WTC11 (cell line): ENCODE measurements at regions not wholly inside any gene's neighbourhood (a gene's known extent, or its start where the extent isn't known, plus 50 kb on each side); places are given as distances from the start of the nearest gene placed in this dataset.

Source experiments
- ATAC-seq: fragments of 200-7000 bp; cut with Tn5 transposase; 2 replicates; pipeline ENCODE4 v1.10.0; 2021; ENCODE audit warnings: mild to moderate bottlenecking, moderate library complexity
- CTCF ChIA-PET: fragments of 300-600 bp; sonication (Branson Sonifier 250); formaldehyde crosslinking; loops from one replicate; lab custom pipeline; 2021; ENCODE audit warnings: antibody characterized with exemption; lab: Charles Lee
- POLR2A ChIA-PET: fragments of 350-600 bp; sonication (Branson Sonifier 250); formaldehyde crosslinking; loops from one replicate; lab custom pipeline; 2021; ENCODE audit warnings: antibody characterized with exemption; lab: Charles Lee
- DNase-seq: peaks from one replicate; pipeline ENCODE4 v3.0.0; 2021; ENCODE audit warnings: low spot score
- H3K27ac Mint-ChIP-seq: 2 replicates; pipeline ENCODE4 v1.8.0; 2021; ENCODE audit warnings: mixed read lengths
- H3K27me3 Mint-ChIP-seq: 2 replicates; pipeline ENCODE4 v1.8.0; 2021; ENCODE audit warnings: low read depth, mild to moderate bottlenecking, moderate library complexity, mixed read lengths
- H3K36me3 Mint-ChIP-seq: 2 replicates; pipeline ENCODE4 v1.8.0; 2021; ENCODE audit warnings: mixed read lengths
- H3K4me1 Mint-ChIP-seq: 2 replicates; pipeline ENCODE4 v1.8.0; 2022; ENCODE audit warnings: mixed read lengths
- H3K4me3 Mint-ChIP-seq: 2 replicates; pipeline ENCODE4 v1.8.0; 2021; ENCODE audit warnings: mild to moderate bottlenecking, moderate library complexity, mixed read lengths
- H3K9me3 Mint-ChIP-seq: 2 replicates; pipeline ENCODE4 v1.8.0; 2021; ENCODE audit warnings: mixed read lengths
- ATF1 ChIP-seq: sonication (generic); formaldehyde crosslinking; IDR thresholded peaks from 2 replicates; pipeline ENCODE4 v1.8.1; 2023; ENCODE audit warnings: mild to moderate bottlenecking, moderate library complexity, missing genetic modification reagents
- CBFB ChIP-seq: sonication (generic); formaldehyde crosslinking; IDR thresholded peaks from 2 replicates; pipeline ENCODE4 v1.8.1; 2022; ENCODE audit warnings: mild to moderate bottlenecking, low read depth, missing genetic modification reagents
- ESRRA ChIP-seq: sonication (generic); formaldehyde crosslinking; IDR thresholded peaks from 2 replicates; pipeline ENCODE4 v1.8.1; 2022; ENCODE audit warnings: mild to moderate bottlenecking, missing genetic modification reagents, borderline replicate concordance
- ETV6 ChIP-seq: sonication (generic); formaldehyde crosslinking; IDR thresholded peaks from 2 replicates; pipeline ENCODE4 v1.8.1; 2022; ENCODE audit warnings: mild to moderate bottlenecking, missing genetic modification reagents
- GTF2I ChIP-seq: fragments of 250-450 bp; sonication (Bioruptor Pico); conservative IDR thresholded peaks from 2 replicates; pipeline ENCODE4 v1.4.0; 2021; ENCODE audit warnings: mild to moderate bottlenecking
- JUN ChIP-seq: sonication (generic); formaldehyde crosslinking; IDR thresholded peaks from 2 replicates; pipeline ENCODE4 v1.8.0; 2023; ENCODE audit warnings: mild to moderate bottlenecking, missing genetic modification reagents
- MYBL2 ChIP-seq: sonication (generic); formaldehyde crosslinking; IDR thresholded peaks from 2 replicates; pipeline ENCODE4 v1.8.1; 2023; ENCODE audit warnings: mild to moderate bottlenecking, moderate library complexity, missing genetic modification reagents
- NFATC4 ChIP-seq: fragments of 250-450 bp; sonication (Bioruptor Pico); IDR thresholded peaks from 2 replicates; pipeline ENCODE4 v1.9.0; 2021; ENCODE audit warnings: mild to moderate bottlenecking
- NR3C1 ChIP-seq: sonication (generic); formaldehyde crosslinking; conservative IDR thresholded peaks from 2 replicates; pipeline ENCODE4 v1.8.1; 2023; ENCODE audit warnings: low read depth, mild to moderate bottlenecking, missing genetic modification reagents
- OVOL2 ChIP-seq: fragments of 250-450 bp; sonication (Bioruptor Pico); IDR thresholded peaks from 2 replicates; pipeline ENCODE4 v1.9.0; 2021; ENCODE audit warnings: mild to moderate bottlenecking, borderline replicate concordance
- PRDM15 ChIP-seq: sonication (generic); formaldehyde crosslinking; IDR thresholded peaks from 2 replicates; pipeline ENCODE4 v1.8.0; 2022; ENCODE audit warnings: missing genetic modification reagents
- PRRX2 ChIP-seq: fragments of 250-450 bp; sonication (Bioruptor Pico); IDR thresholded peaks from 2 replicates; pipeline ENCODE4 v1.8.0; 2021; ENCODE audit warnings: mild to moderate bottlenecking
- SMAD4 ChIP-seq: sonication (generic); formaldehyde crosslinking; IDR thresholded peaks from 2 replicates; pipeline ENCODE4 v1.8.0; 2022; ENCODE audit warnings: mild to moderate bottlenecking, missing genetic modification reagents
- STAT6 ChIP-seq: sonication (generic); formaldehyde crosslinking; conservative IDR thresholded peaks from 2 replicates; pipeline ENCODE4 v1.8.1; 2023; ENCODE audit warnings: mild to moderate bottlenecking, low read depth, missing genetic modification reagents, moderate library complexity
- TP53 ChIP-seq: sonication (generic); formaldehyde crosslinking; IDR thresholded peaks from 2 replicates; pipeline ENCODE4 v1.8.1; 2023; ENCODE audit warnings: mild to moderate bottlenecking, missing genetic modification reagents
- TF ChIP-seq, protein P1 (sequence below): sonication (generic); formaldehyde crosslinking; IDR thresholded peaks from 2 replicates; pipeline ENCODE4 v1.8.1; 2023; ENCODE audit warnings: mild to moderate bottlenecking, missing genetic modification reagents
- TF ChIP-seq, protein P2 (sequence below): sonication (generic); formaldehyde crosslinking; IDR thresholded peaks from 2 replicates; pipeline ENCODE4 v1.8.1; 2023; ENCODE audit warnings: mild to moderate bottlenecking, missing genetic modification reagents, moderate library complexity
- TF ChIP-seq, protein P3 (sequence below): sonication (generic); formaldehyde crosslinking; IDR thresholded peaks from 2 replicates; pipeline ENCODE4 v1.8.0; 2022; ENCODE audit warnings: mild to moderate bottlenecking, missing genetic modification reagents
- TF ChIP-seq, protein P4 (sequence below): sonication (generic); formaldehyde crosslinking; IDR thresholded peaks from 2 replicates; pipeline ENCODE4 v1.8.0; 2023; ENCODE audit warnings: missing genetic modification reagents
- TF ChIP-seq, protein P5 (sequence below): sonication (generic); formaldehyde crosslinking; IDR thresholded peaks from 2 replicates; pipeline ENCODE4 v1.8.1; 2022; ENCODE audit warnings: mild to moderate bottlenecking, missing genetic modification reagents, moderate library complexity, borderline replicate concordance

GRCh38 chr12:29944269-29945000 lies 160.7 kb upstream of the TMTC1 start:
- H3K27me3 Mint-ChIP-seq, result no peaks in the 10 kb centered on the region; the same call in 1 of the 2 replicates
- peaks cover 15% of the 10 kb centered on the region for H3K9me3 Mint-ChIP-seq
- no peak for ATAC-seq
- no peak for TF ChIP-seq ATF1
- TF ChIP-seq CBFB, result no peak
- TF ChIP-seq, protein P1, sequence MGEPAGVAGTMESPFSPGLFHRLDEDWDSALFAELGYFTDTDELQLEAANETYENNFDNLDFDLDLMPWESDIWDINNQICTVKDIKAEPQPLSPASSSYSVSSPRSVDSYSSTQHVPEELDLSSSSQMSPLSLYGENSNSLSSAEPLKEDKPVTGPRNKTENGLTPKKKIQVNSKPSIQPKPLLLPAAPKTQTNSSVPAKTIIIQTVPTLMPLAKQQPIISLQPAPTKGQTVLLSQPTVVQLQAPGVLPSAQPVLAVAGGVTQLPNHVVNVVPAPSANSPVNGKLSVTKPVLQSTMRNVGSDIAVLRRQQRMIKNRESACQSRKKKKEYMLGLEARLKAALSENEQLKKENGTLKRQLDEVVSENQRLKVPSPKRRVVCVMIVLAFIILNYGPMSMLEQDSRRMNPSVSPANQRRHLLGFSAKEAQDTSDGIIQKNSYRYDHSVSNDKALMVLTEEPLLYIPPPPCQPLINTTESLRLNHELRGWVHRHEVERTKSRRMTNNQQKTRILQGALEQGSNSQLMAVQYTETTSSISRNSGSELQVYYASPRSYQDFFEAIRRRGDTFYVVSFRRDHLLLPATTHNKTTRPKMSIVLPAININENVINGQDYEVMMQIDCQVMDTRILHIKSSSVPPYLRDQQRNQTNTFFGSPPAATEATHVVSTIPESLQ (CRISPR knock-in tag), result no peak
- no peak for TF ChIP-seq OVOL2 (CRISPR knock-in tag)
- TF ChIP-seq SMAD4 (CRISPR knock-in tag), result no peak
- no peak for TF ChIP-seq JUN (CRISPR knock-in tag)
- TF ChIP-seq NR3C1 (CRISPR knock-in tag), result no peak
- no peak for TF ChIP-seq ESRRA (CRISPR knock-in tag)
- TF ChIP-seq GTF2I, result no peak
- TF ChIP-seq PRRX2, result no peak
- H3K4me3 Mint-ChIP-seq, result no peak overlapping the region
- no peaks in the 10 kb centered on the region for H3K4me1 Mint-ChIP-seq
- no peak overlapping the region for H3K27ac Mint-ChIP-seq
- peaks cover 7% of the 10 kb centered on the region for H3K36me3 Mint-ChIP-seq
- ChIA-PET CTCF (no interaction called here), POLR2A (no interaction called here)
- DNase-seq, result no peak

GRCh38 chr12:29943683-29944082 lies 159.9 kb upstream of the TMTC1 start:
- Mint-ChIP-seq H3K4me3 (no peak overlapping the region), H3K4me1 (no peaks in the 10 kb centered on the region), H3K9me3 (peaks cover 17% of the 10 kb centered on the region), H3K36me3 (peaks cover 7% of the 10 kb centered on the region), H3K27me3 (no peaks in the 10 kb centered on the region; the same call in 1 of the 2 replicates), H3K27ac (no peak overlapping the region)
- ATAC-seq (no peak), DNase-seq (no peak)
- no peak for TF ChIP-seq ETV6
- no peak for TF ChIP-seq MYBL2 (CRISPR knock-in tag)
- TF ChIP-seq, protein P2, sequence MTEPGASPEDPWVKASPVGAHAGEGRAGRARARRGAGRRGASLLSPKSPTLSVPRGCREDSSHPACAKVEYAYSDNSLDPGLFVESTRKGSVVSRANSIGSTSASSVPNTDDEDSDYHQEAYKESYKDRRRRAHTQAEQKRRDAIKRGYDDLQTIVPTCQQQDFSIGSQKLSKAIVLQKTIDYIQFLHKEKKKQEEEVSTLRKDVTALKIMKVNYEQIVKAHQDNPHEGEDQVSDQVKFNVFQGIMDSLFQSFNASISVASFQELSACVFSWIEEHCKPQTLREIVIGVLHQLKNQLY (CRISPR knock-in tag), result no peak
- no peak for TF ChIP-seq TP53 (CRISPR knock-in tag)
- TF ChIP-seq, protein P3, sequence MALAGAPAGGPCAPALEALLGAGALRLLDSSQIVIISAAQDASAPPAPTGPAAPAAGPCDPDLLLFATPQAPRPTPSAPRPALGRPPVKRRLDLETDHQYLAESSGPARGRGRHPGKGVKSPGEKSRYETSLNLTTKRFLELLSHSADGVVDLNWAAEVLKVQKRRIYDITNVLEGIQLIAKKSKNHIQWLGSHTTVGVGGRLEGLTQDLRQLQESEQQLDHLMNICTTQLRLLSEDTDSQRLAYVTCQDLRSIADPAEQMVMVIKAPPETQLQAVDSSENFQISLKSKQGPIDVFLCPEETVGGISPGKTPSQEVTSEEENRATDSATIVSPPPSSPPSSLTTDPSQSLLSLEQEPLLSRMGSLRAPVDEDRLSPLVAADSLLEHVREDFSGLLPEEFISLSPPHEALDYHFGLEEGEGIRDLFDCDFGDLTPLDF (CRISPR knock-in tag), result no peak
- ChIA-PET POLR2A (no interaction called here), CTCF (no interaction called here)

DNA sequence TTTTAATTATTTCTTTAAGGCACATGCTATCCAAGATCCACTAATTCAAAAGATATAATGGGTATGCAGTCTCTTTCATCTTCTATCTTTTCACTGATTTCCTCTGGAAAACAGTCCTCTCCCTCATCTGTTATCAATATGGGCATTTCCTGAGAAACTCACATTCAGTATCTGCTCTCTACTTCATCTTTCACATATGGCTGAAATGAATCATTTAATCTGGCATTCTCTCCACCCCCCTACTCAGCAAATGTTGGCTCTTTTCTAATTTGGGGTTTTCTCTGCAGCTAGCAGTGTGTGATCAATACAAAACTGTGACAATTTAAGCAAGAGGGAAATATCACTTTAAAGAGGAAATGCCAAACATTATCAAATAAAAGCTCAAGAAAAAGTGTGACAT lies 157.1 kb upstream of the TMTC1 start:
- Mint-ChIP-seq H3K36me3 (peaks cover 7% of the 10 kb centered on the region), H3K27me3 (no peaks in the 10 kb centered on the region; the same call in 1 of the 2 replicates), H3K27ac (no peak overlapping the region), H3K4me1 (no peaks in the 10 kb centered on the region), H3K9me3 (peaks cover 17% of the 10 kb centered on the region), H3K4me3 (no peak overlapping the region)
- no peak for DNase-seq
- ChIA-PET CTCF (no interaction called here), POLR2A (no interaction called here)
- no peak for ATAC-seq
- TF ChIP-seq, protein P4, sequence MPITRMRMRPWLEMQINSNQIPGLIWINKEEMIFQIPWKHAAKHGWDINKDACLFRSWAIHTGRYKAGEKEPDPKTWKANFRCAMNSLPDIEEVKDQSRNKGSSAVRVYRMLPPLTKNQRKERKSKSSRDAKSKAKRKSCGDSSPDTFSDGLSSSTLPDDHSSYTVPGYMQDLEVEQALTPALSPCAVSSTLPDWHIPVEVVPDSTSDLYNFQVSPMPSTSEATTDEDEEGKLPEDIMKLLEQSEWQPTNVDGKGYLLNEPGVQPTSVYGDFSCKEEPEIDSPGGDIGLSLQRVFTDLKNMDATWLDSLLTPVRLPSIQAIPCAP (CRISPR knock-in tag), result no peak
- TF ChIP-seq NFATC4 (CRISPR knock-in tag) (no peak), PRDM15 (no peak), STAT6 (CRISPR knock-in tag) (no peak)
- TF ChIP-seq, protein P5, sequence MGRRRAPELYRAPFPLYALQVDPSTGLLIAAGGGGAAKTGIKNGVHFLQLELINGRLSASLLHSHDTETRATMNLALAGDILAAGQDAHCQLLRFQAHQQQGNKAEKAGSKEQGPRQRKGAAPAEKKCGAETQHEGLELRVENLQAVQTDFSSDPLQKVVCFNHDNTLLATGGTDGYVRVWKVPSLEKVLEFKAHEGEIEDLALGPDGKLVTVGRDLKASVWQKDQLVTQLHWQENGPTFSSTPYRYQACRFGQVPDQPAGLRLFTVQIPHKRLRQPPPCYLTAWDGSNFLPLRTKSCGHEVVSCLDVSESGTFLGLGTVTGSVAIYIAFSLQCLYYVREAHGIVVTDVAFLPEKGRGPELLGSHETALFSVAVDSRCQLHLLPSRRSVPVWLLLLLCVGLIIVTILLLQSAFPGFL (CRISPR knock-in tag), result no peak
